ENCODE measurements at regions not wholly inside any gene's neighbourhood (a gene's known extent, or its start where the extent isn't known, plus 50 kb on each side); places are given as distances from the start of the nearest gene placed in this dataset.

DNA sequence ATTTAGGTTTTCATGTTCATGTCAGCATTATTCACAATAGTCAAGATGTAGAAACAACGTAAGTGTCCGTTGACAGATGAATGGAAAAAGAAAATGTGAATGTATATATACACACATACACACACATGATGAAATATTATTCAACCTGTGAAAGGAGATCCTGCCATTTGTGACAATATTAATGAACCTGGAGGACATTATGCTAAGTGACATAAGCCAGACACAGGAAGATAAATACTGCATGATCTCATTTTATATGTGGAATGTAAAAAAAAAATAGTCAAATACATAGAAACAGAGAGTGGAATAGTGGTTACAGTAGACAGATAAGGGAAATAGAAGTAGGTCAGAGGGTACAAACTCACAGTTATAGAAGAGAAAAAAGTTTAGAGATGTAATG is 651.1 kb upstream of the MKI67 start:
- Histone ChIP-seq H3K4me2 (ENCODE audit: low read depth, low read length) (no peak overlapping the region), H3K27ac (ENCODE audit: extremely low read length, insufficient read depth, low read length) (no peak overlapping the region), H4K20me1 (ENCODE audit: insufficient read depth, low read length) (no peaks in the 10 kb centered on the region), H2AFZ (ENCODE audit: low read length) (no peak overlapping the region), H3K9me3 (ENCODE audit: low read length) (no peaks in the 10 kb centered on the region), H3K79me2 (ENCODE audit: insufficient read depth, low read length) (no peaks in the 10 kb centered on the region), H3K4me3 (replicated peaks in 1 of 3; ENCODE audit: insufficient read depth in 1 of 3, low read depth in 2 of 3, low read length in 3 of 3) (no peak overlapping the region), H3K36me3 (replicated peaks in 1 of 2; ENCODE audit: control insufficient read depth in 1 of 2, insufficient read depth in 2 of 2, low read length in 2 of 2) (no peaks in the 10 kb centered on the region), H3K4me1 (ENCODE audit: insufficient read depth, low read length) (no peaks in the 10 kb centered on the region), H3K9ac (ENCODE audit: insufficient read depth, low read depth, low read length) (no peak overlapping the region), H3K27me3 (ENCODE audit: control insufficient read depth in 1 of 2, insufficient read depth in 2 of 2, low read length in 2 of 2) (peaks cover 0 to 6% of the 10 kb centered on the region in 2 experiments; a peak in 2 of 5 replicates)
- ATAC-seq, result no peak
- intact Hi-C loops (cut with micrococcal nuclease; ENCODE audit: unreplicated experiment), result no loop called here
- in situ Hi-C loops (cut with HindIII; ENCODE audit: extremely low pct_ligation_motif_present, low pct_unique_long_range_greater_than_20kb), result no loop called here
- WGBS (ENCODE audit: low lambda C conversion rate), result 0% methylated on average over 2 of the region's 2 CpGs
- no peak for FAIRE-seq
- ChIA-PET CTCF (ENCODE audit: low intra/inter-chr PET ratio, low total read pairs) (no interaction called here), POLR2A (no interaction called here)
- TF ChIP-seq, protein P1, sequence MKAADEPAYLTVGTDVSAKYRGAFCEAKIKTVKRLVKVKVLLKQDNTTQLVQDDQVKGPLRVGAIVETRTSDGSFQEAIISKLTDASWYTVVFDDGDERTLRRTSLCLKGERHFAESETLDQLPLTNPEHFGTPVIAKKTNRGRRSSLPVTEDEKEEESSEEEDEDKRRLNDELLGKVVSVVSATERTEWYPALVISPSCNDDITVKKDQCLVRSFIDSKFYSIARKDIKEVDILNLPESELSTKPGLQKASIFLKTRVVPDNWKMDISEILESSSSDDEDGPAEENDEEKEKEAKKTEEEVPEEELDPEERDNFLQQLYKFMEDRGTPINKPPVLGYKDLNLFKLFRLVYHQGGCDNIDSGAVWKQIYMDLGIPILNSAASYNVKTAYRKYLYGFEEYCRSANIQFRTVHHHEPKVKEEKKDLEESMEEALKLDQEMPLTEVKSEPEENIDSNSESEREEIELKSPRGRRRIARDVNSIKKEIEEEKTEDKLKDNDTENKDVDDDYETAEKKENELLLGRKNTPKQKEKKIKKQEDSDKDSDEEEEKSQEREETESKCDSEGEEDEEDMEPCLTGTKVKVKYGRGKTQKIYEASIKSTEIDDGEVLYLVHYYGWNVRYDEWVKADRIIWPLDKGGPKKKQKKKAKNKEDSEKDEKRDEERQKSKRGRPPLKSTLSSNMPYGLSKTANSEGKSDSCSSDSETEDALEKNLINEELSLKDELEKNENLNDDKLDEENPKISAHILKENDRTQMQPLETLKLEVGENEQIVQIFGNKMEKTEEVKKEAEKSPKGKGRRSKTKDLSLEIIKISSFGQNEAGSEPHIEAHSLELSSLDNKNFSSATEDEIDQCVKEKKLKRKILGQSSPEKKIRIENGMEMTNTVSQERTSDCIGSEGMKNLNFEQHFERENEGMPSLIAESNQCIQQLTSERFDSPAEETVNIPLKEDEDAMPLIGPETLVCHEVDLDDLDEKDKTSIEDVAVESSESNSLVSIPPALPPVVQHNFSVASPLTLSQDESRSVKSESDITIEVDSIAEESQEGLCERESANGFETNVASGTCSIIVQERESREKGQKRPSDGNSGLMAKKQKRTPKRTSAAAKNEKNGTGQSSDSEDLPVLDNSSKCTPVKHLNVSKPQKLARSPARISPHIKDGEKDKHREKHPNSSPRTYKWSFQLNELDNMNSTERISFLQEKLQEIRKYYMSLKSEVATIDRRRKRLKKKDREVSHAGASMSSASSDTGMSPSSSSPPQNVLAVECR (CRISPR knock-in tag; IDR thresholded peaks at IDR 0.05; ENCODE audit: borderline replicate concordance), result no peak
- no peak for TF ChIP-seq KDM6A (CRISPR knock-in tag; IDR thresholded peaks at IDR 0.05; ENCODE audit: low read depth)
- TF ChIP-seq ZNF282 (IDR thresholded peaks at IDR 0.05; ENCODE audit: partially characterized antibody), result no peak
- no peak for TF ChIP-seq ZNF629 (CRISPR knock-in tag; conservative IDR thresholded peaks at IDR 0.05)
- TF ChIP-seq ZNF205 (CRISPR knock-in tag; IDR thresholded peaks at IDR 0.05), result no peak
- TF ChIP-seq KLF13 (CRISPR knock-in tag; IDR thresholded peaks at IDR 0.05), result no peak
- TF ChIP-seq ZNF570 (CRISPR knock-in tag; IDR thresholded peaks at IDR 0.05; ENCODE audit: borderline replicate concordance), result no peak
- TF ChIP-seq, protein P2, sequence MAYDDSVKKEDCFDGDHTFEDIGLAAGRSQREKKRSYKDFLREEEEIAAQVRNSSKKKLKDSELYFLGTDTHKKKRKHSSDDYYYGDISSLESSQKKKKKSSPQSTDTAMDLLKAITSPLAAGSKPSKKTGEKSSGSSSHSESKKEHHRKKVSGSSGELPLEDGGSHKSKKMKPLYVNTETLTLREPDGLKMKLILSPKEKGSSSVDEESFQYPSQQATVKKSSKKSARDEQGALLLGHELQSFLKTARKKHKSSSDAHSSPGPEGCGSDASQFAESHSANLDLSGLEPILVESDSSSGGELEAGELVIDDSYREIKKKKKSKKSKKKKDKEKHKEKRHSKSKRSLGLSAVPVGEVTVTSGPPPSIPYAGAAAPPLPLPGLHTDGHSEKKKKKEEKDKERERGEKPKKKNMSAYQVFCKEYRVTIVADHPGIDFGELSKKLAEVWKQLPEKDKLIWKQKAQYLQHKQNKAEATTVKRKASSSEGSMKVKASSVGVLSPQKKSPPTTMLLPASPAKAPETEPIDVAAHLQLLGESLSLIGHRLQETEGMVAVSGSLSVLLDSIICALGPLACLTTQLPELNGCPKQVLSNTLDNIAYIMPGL (CRISPR knock-in tag; IDR thresholded peaks at IDR 0.05; ENCODE audit: borderline replicate concordance in 1 of 2, low read depth in 1 of 2), result no peak
- TF ChIP-seq ZNF773 (CRISPR knock-in tag; IDR thresholded peaks at IDR 0.05; ENCODE audit: borderline replicate concordance), result no peak
- TF ChIP-seq ZNF572 (CRISPR knock-in tag; IDR thresholded peaks at IDR 0.05), result no peak
- no TSS peak for BruUV-seq (replicated peaks)
- DNase-seq (ENCODE audit: low spot score), result no peak

Measured in HepG2 (cell line).